RWPE2 (cell line): ENCODE measurements at regions not wholly inside any gene's neighbourhood (a gene's known extent, or its start where the extent isn't known, plus 50 kb on each side); places are given as distances from the start of the nearest gene placed in this dataset.
A peak's percentile ranks its signal among the peaks of the same experiment; 100 is the strongest.

Experiments used
- ATAC-seq: fragments of 200-7000 bp; cut with Tn5 transposase; 3 replicates; pipeline ENCODE4 v1.9.1; 2021; ENCODE audit warnings: low read depth
- DNase-seq: peaks from one replicate; pipeline ENCODE4 v3.0.0-alpha.2; 2020; ENCODE audit warnings: low spot score
- H3K27ac ChIP-seq: fragments of 450-650 bp; 2 replicates; pipeline ENCODE4 v1.5.1; 2017; ENCODE audit warnings: mild to moderate bottlenecking; ENCODE audit not compliant: poor library complexity, severe bottlenecking
- H3K27me3 ChIP-seq: fragments of 250-450 bp; sonication (Bioruptor Pico); 2 replicates; pipeline ENCODE4 v1.5.1; 2021; ENCODE audit warnings: mild to moderate bottlenecking, moderate library complexity; ENCODE audit not compliant: insufficient read depth, poor library complexity, severe bottlenecking
- H3K36me3 ChIP-seq: fragments of 250-450 bp; sonication (Bioruptor Pico); 2 replicates; pipeline ENCODE4 v1.5.1; 2020; ENCODE audit warnings: low read depth, mild to moderate bottlenecking, moderate library complexity
- H3K4me1 ChIP-seq: fragments of 250-450 bp; sonication (Bioruptor Pico); 2 replicates; pipeline ENCODE4 v1.5.1; 2021; ENCODE audit warnings: mild to moderate bottlenecking, moderate library complexity; ENCODE audit not compliant: insufficient read depth, poor library complexity, severe bottlenecking
- H3K4me3 ChIP-seq: fragments of 250-450 bp; sonication (Bioruptor Pico); 2 replicates; pipeline ENCODE4 v1.5.1; 2021; ENCODE audit warnings: mild to moderate bottlenecking, moderate library complexity; ENCODE audit not compliant: severe bottlenecking
- H3K9me3 ChIP-seq: fragments of 250-450 bp; sonication (Bioruptor Pico); 2 replicates; pipeline ENCODE4 v1.5.1; 2021; ENCODE audit warnings: mild to moderate bottlenecking, moderate library complexity; ENCODE audit not compliant: severe bottlenecking
- CTCF ChIP-seq: fragments of 450-650 bp; IDR thresholded peaks from one replicate; pipeline ENCODE4 v1.5.1; 2017; ENCODE audit warnings: mild to moderate bottlenecking, moderate library complexity; ENCODE audit not compliant: poor library complexity, severe bottlenecking

DNA sequence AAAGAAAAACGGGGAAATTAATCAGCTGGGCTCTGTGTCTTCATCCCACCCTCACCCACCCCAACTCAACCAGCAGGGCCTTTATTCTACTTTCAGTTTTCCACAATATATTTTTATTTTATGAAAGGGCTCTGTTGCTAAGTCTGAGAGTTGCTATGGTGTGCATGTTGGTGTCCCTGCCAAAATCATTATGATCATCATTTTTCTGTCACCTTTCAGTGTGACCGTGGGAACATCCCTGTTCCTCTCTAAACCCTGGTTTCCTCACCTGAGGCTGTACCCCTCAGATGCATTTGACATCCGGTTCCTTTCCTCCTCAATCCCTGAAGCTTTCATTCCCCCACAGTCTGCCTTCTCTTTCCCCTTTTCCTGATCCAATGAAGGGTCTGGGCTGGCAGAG, 180.5 kb downstream of the ZFP36L2 start:
- TF ChIP-seq CTCF: no peak
- Histone ChIP-seq H3K27me3 (no peaks in the 10 kb centered on the region), H3K9me3 (no peaks in the 10 kb centered on the region), H3K27ac (peak overlapping the region; percentile 100), H3K4me1 (peaks cover 41% of the 10 kb centered on the region), H3K4me3 (no peak overlapping the region), H3K36me3 (no peaks in the 10 kb centered on the region)
- DNase-seq (no peak), ATAC-seq (no peak)

DNA sequence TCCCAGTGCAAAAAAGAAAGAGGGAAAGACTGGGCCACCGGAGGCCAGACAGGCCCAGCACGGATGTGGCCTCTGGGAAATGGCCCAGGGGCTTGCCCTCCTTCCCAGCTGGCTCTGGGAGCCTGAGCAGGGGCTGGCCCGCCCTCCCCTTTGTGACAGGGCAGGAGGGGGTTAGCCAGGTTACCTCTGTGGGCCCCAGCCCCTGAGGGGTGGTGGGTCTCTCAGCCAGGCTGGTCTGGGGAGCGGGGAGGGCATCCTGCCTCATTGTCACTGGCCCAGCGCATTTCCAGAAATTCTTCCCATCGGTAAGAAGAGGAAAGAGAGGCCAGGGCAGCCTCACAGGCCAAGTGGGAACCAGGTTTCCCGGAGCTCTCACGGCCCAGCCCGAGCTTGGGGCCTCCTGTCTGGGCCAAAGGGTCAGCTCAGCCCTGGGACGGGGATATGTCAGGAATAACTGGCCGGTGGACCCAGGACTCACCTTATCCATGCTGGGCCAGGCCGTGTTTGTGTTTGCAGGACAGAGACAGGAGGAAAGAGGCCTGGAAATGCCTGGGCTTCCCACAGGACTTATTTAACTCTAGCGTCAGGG, 182.2 kb downstream of the ZFP36L2 start:
- DNase-seq (peak; percentile 47), ATAC-seq (no peak)
- peak overlapping the region; percentile 97 for H3K27ac ChIP-seq
- no peak overlapping the region for H3K4me3 ChIP-seq
- no peak for TF ChIP-seq CTCF
- H3K9me3 ChIP-seq: no peaks in the 10 kb centered on the region
- H3K27me3 ChIP-seq: no peaks in the 10 kb centered on the region
- no peaks in the 10 kb centered on the region for H3K36me3 ChIP-seq
- H3K4me1 ChIP-seq: peaks cover 44% of the 10 kb centered on the region

DNA sequence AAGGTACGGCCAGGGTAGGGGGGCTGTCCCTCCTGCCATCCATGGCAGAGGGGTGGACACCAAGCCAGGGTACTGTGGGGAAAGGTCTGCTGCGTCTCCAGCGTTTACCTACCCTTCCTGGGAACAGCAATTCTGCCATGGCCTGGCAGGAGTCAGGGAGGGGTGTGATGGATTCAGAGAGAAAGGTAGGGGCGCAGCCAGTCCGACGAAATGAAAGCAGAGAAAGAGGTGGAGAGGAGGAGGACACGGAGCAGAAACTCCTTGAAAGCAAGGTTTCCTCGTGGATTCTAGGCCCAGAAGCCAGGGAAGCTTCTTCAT, 182.9 kb downstream of the ZFP36L2 start:
- H3K4me3 ChIP-seq: no peak overlapping the region
- peak; percentile 48 for DNase-seq
- H3K27ac ChIP-seq: peak overlapping the region; percentile 97
- peaks cover 51% of the 10 kb centered on the region for H3K4me1 ChIP-seq
- no peak for TF ChIP-seq CTCF
- H3K36me3 ChIP-seq: no peaks in the 10 kb centered on the region
- no peaks in the 10 kb centered on the region for H3K9me3 ChIP-seq
- no peak for ATAC-seq
- H3K27me3 ChIP-seq: no peaks in the 10 kb centered on the region

GRCh38 chr2:43041661-43042360, 184.6 kb downstream of the ZFP36L2 start:
- DNase-seq (peak; percentile 97), ATAC-seq (peak; percentile 94)
- no peaks in the 10 kb centered on the region for H3K27me3 ChIP-seq
- no peaks in the 10 kb centered on the region for H3K9me3 ChIP-seq
- TF ChIP-seq CTCF: no peak
- no peak overlapping the region for H3K4me3 ChIP-seq
- H3K27ac ChIP-seq: peak overlapping the region; percentile 97
- peaks cover 49% of the 10 kb centered on the region for H3K4me1 ChIP-seq
- H3K36me3 ChIP-seq: no peaks in the 10 kb centered on the region

- ATAC-seq: no peak
- no peaks in the 10 kb centered on the region for H3K9me3 ChIP-seq
- peaks cover 45% of the 10 kb centered on the region for H3K4me1 ChIP-seq
- no peak overlapping the region for H3K4me3 ChIP-seq
- no peaks in the 10 kb centered on the region for H3K27me3 ChIP-seq
- no peak for DNase-seq
- no peak for TF ChIP-seq CTCF
- H3K27ac ChIP-seq: peak overlapping the region; percentile 97
- H3K36me3 ChIP-seq: no peaks in the 10 kb centered on the region
Observed at GRCh38 chr2:43041173-43041591, 185.2 kb downstream of the ZFP36L2 start.
